ENCODE measurements at regions not wholly inside any gene's neighbourhood (a gene's known extent, or its start where the extent isn't known, plus 50 kb on each side); places are given as distances from the start of the nearest gene placed in this dataset.

DNA sequence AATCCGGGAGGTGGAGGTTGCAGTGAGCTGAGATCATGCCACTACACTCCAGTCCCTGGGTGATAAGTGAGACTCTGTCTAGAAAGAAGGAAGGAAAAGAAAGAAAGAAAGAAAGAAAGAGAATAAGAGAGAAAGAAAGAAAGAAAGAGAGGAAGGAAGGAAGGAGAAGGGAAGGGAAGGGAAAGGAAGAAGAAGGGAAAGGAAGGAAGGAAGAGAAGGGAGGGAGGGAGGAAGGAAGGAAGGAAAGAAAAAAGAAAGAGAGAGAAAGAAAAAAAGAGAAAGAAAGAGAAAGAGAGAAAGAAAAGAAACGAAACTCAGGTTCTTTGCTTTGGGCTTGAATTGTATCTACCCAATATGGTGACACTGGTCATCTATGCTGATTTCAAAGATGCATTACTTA, 102.3 kb upstream of the GATA6 start (continued):
- TF ChIP-seq, protein P1, sequence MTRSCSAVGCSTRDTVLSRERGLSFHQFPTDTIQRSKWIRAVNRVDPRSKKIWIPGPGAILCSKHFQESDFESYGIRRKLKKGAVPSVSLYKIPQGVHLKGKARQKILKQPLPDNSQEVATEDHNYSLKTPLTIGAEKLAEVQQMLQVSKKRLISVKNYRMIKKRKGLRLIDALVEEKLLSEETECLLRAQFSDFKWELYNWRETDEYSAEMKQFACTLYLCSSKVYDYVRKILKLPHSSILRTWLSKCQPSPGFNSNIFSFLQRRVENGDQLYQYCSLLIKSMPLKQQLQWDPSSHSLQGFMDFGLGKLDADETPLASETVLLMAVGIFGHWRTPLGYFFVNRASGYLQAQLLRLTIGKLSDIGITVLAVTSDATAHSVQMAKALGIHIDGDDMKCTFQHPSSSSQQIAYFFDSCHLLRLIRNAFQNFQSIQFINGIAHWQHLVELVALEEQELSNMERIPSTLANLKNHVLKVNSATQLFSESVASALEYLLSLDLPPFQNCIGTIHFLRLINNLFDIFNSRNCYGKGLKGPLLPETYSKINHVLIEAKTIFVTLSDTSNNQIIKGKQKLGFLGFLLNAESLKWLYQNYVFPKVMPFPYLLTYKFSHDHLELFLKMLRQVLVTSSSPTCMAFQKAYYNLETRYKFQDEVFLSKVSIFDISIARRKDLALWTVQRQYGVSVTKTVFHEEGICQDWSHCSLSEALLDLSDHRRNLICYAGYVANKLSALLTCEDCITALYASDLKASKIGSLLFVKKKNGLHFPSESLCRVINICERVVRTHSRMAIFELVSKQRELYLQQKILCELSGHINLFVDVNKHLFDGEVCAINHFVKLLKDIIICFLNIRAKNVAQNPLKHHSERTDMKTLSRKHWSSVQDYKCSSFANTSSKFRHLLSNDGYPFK (CRISPR knock-in tag; IDR thresholded peaks at IDR 0.05; ENCODE audit: borderline replicate concordance): no peak
- TF ChIP-seq ZNF18 (CRISPR knock-in tag; IDR thresholded peaks at IDR 0.05; ENCODE audit: insufficient replicate concordance) (no peak), SKI (IDR thresholded peaks at IDR 0.05; ENCODE audit: partially characterized antibody) (no peak), CCAR2 (optimal IDR thresholded peaks at IDR 0.05; ENCODE audit: low read depth, low read length) (no peak), ZNF484 (CRISPR knock-in tag; IDR thresholded peaks at IDR 0.05; ENCODE audit: borderline replicate concordance, low read depth) (no peak), ZNF234 (CRISPR knock-in tag; conservative IDR thresholded peaks at IDR 0.05) (no peak), ATF4 (CRISPR knock-in tag; IDR thresholded peaks at IDR 0.05) (no peak)

DNA sequence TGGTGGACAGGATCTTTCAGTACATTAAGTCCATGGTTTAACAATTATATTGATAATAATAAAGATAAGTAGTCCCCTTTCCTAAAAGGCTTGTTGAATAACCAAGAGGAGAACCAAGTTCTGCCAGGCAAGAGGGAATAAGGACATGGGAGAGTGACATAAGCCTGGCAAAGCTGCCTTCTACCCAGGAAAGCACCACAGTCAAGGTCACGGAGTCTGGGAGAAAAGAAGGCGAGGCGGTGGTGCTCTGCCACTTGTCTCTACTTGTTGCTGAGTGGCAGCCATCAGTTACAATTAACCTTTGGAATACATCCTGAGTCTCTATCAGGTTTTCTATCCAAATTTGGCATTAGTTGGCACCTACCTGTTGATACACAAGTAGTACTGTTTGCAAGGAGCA, 101.7 kb upstream of the GATA6 start:
- Histone ChIP-seq H3K79me2 (ENCODE audit: insufficient read depth, low read length) (no peaks in the 10 kb centered on the region), H3K36me3 (replicated peaks in 1 of 2; ENCODE audit: control insufficient read depth in 1 of 2, insufficient read depth in 2 of 2, low read length in 2 of 2) (no peaks in the 10 kb centered on the region), H2AFZ (ENCODE audit: low read length) (no peak overlapping the region), H4K20me1 (ENCODE audit: insufficient read depth, low read length) (no peaks in the 10 kb centered on the region), H3K27me3 (ENCODE audit: control insufficient read depth in 1 of 2, insufficient read depth in 2 of 2, low read length in 2 of 2) (no peaks in the 10 kb centered on the region), H3K4me2 (ENCODE audit: low read depth, low read length) (no peak overlapping the region), H3K9me3 (ENCODE audit: low read length) (no peaks in the 10 kb centered on the region), H3K27ac (ENCODE audit: extremely low read length, insufficient read depth, low read length) (no peak overlapping the region), H3K4me1 (ENCODE audit: insufficient read depth, low read length) (peaks cover 30% of the 10 kb centered on the region), H3K9ac (ENCODE audit: insufficient read depth, low read depth, low read length) (no peak overlapping the region), H3K4me3 (replicated peaks in 1 of 3; ENCODE audit: insufficient read depth in 1 of 3, low read depth in 2 of 3, low read length in 3 of 3) (no peak overlapping the region)
- ATAC-seq: no peak
- intact Hi-C loops (cut with micrococcal nuclease; ENCODE audit: unreplicated experiment): no loop called here
- no TSS peak for BruUV-seq (replicated peaks)
- in situ Hi-C loops (cut with HindIII; ENCODE audit: extremely low pct_ligation_motif_present, low pct_unique_long_range_greater_than_20kb): no loop called here
- DNase-seq (ENCODE audit: low spot score): no peak
- WGBS (ENCODE audit: low lambda C conversion rate): 87% methylated on average over 3 of the region's 3 CpGs
- ChIA-PET POLR2A (no interaction called here), CTCF (ENCODE audit: low intra/inter-chr PET ratio, low total read pairs) (no interaction called here)
- no peak for FAIRE-seq
- no peak for TF ChIP-seq MZF1 (CRISPR knock-in tag; IDR thresholded peaks at IDR 0.05; ENCODE audit: borderline replicate concordance)
- TF ChIP-seq KDM5B (CRISPR knock-in tag; IDR thresholded peaks at IDR 0.05; ENCODE audit: borderline replicate concordance): no peak
- no peak for TF ChIP-seq ZC3H4 (CRISPR knock-in tag; IDR thresholded peaks at IDR 0.05; ENCODE audit: borderline replicate concordance)
- TF ChIP-seq, protein P2, sequence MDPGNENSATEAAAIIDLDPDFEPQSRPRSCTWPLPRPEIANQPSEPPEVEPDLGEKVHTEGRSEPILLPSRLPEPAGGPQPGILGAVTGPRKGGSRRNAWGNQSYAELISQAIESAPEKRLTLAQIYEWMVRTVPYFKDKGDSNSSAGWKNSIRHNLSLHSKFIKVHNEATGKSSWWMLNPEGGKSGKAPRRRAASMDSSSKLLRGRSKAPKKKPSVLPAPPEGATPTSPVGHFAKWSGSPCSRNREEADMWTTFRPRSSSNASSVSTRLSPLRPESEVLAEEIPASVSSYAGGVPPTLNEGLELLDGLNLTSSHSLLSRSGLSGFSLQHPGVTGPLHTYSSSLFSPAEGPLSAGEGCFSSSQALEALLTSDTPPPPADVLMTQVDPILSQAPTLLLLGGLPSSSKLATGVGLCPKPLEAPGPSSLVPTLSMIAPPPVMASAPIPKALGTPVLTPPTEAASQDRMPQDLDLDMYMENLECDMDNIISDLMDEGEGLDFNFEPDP (CRISPR knock-in tag; conservative IDR thresholded peaks at IDR 0.05): no peak
- no peak for TF ChIP-seq NCOA2 (CRISPR knock-in tag; IDR thresholded peaks at IDR 0.05)
- no peak for TF ChIP-seq HOXA7 (CRISPR knock-in tag; IDR thresholded peaks at IDR 0.05)
- no peak for TF ChIP-seq ZNF770 (CRISPR knock-in tag; IDR thresholded peaks at IDR 0.05)
- TF ChIP-seq ZNF720 (CRISPR knock-in tag; IDR thresholded peaks at IDR 0.05): no peak
